Left lung (tissue), 4 donors: ENCODE measurements at regions not wholly inside any gene's neighbourhood (a gene's known extent, or its start where the extent isn't known, plus 50 kb on each side); places are given as distances from the start of the nearest gene placed in this dataset.

Experiments
- ATAC-seq: fragments of 200-7000 bp; cut with Tn5 transposase; one replicate; pipeline ENCODE4 v1.9.1; 2020; ENCODE audit warnings: moderate library complexity
- DNase-seq, 4 donors: peaks; one replicate each; pipeline ENCODE4 v3.0.0-alpha.2; 2013 to 2020
- H3K27ac ChIP-seq, 2 donors: fragments of 200-600 bp; sonication (generic) in 1 of 2; one replicate each; pipeline versions ENCODE4 v1.5.0 to v1.8.0; 2020 to 2021
- H3K27me3 ChIP-seq, 2 donors: fragments of 200-600 bp; sonication (generic) in 1 of 2; one replicate each; pipeline versions ENCODE4 v1.5.0 to v1.8.0; 2020 to 2021
- H3K36me3 ChIP-seq, 2 donors: fragments of 200-600 bp; sonication (generic) in 1 of 2; one replicate each; pipeline versions ENCODE4 v1.5.0 to v1.8.0; 2020 to 2021
- H3K4me1 ChIP-seq, 2 donors: fragments of 200-600 bp; one replicate each; pipeline ENCODE4 v1.8.0; 2021
- H3K4me3 ChIP-seq, 2 donors: fragments of 200-600 bp; sonication (generic) in 1 of 2; one replicate each; pipeline versions ENCODE4 v1.5.0 to v1.8.0; 2020 to 2021; ENCODE audit warnings: mild to moderate bottlenecking in 1 of 2
- H3K9me3 ChIP-seq, 2 donors: fragments of 200-600 bp; sonication (generic) in 1 of 2; one replicate each; pipeline versions ENCODE4 v1.5.0 to v1.8.0; 2020 to 2021
- CTCF ChIP-seq, 2 donors: fragments of 200-600 bp; sonication (generic) in 1 of 2; IDR thresholded peaks; one replicate each; pipeline versions ENCODE4 v1.5.0 to v1.8.0; 2021; ENCODE audit warnings: antibody characterized with exemption in 2 of 2
- intact Hi-C, 2 donors: fragments of 100-400 bp; cut with DNase I; formaldehyde crosslinking; loops; one replicate each; pipeline versions ENCODE4 v1.11.2 to v1.14.2; 2022
- donor health status: DM: no; HTN: yes; CAD: no.
- donor health status: DM: no; HTN: no; CAD: no.

- no peaks in the 10 kb centered on the region for H3K4me1 ChIP-seq
- H3K4me3 ChIP-seq, result no peak overlapping the region
- H3K27me3 ChIP-seq, result no peaks in the 10 kb centered on the region
- no peaks in the 10 kb centered on the region for H3K36me3 ChIP-seq
- H3K9me3 ChIP-seq, result no peaks in the 10 kb centered on the region
- DNase-seq (no peak), ATAC-seq (no peak)
- no peak for TF ChIP-seq CTCF (IDR thresholded peaks at IDR 0.05)
- intact Hi-C loops, result no loop called here
- no peak overlapping the region for H3K27ac ChIP-seq
These were observed 202.5 kb downstream of the VRK1 start for GRCh38 chr14:96999654-97000155.

- no peak for TF ChIP-seq CTCF (IDR thresholded peaks at IDR 0.05)
These were observed 205.3 kb downstream of the VRK1 start for GRCh38 chr14:97002454-97002853.

GRCh38 chr14:97005934-97006333, 208.8 kb downstream of the VRK1 start:
- Histone ChIP-seq H3K4me3 (no peak overlapping the region), H3K27me3 (peaks cover 0 to 12% of the 10 kb centered on the region in 2 donors), H3K36me3 (no peaks in the 10 kb centered on the region), H3K4me1 (no peaks in the 10 kb centered on the region), H3K9me3 (no peaks in the 10 kb centered on the region), H3K27ac (no peak overlapping the region)
- ATAC-seq (no peak), DNase-seq (no peak)
- intact Hi-C loops, result no loop called here
- no peak for TF ChIP-seq CTCF (IDR thresholded peaks at IDR 0.05)

More at GRCh38 chr14:97002454-97002853, 205.3 kb downstream of the VRK1 start:
- no peak for ATAC-seq
- no peaks in the 10 kb centered on the region for H3K36me3 ChIP-seq
- no peaks in the 10 kb centered on the region for H3K9me3 ChIP-seq
- H3K27ac ChIP-seq, result no peak overlapping the region
- no peaks in the 10 kb centered on the region for H3K27me3 ChIP-seq
- H3K4me3 ChIP-seq, result no peak overlapping the region
- intact Hi-C loops, result no loop called here
- no peak for DNase-seq
- H3K4me1 ChIP-seq, result no peaks in the 10 kb centered on the region

- no peak overlapping the region for H3K4me3 ChIP-seq
- ATAC-seq (no peak), DNase-seq (no peak)
- no peaks in the 10 kb centered on the region for H3K36me3 ChIP-seq
- no peaks in the 10 kb centered on the region for H3K4me1 ChIP-seq
- no peaks in the 10 kb centered on the region for H3K9me3 ChIP-seq
- TF ChIP-seq CTCF (IDR thresholded peaks at IDR 0.05), result no peak
- H3K27ac ChIP-seq, result no peak overlapping the region
- intact Hi-C loops, result no loop called here
- H3K27me3 ChIP-seq, result peaks cover 0 to 16% of the 10 kb centered on the region in 2 donors
These were observed 213.4 kb downstream of the VRK1 start for GRCh38 chr14:97010491-97011160.

- Histone ChIP-seq H3K9me3 (peaks cover 0 to 1% of the 10 kb centered on the region in 2 donors), H3K27me3 (peaks cover 0 to 16% of the 10 kb centered on the region in 2 donors), H3K36me3 (no peaks in the 10 kb centered on the region), H3K27ac (no peak overlapping the region), H3K4me1 (no peaks in the 10 kb centered on the region), H3K4me3 (no peak overlapping the region)
- TF ChIP-seq CTCF (IDR thresholded peaks at IDR 0.05), result no peak
- no peak for DNase-seq
- intact Hi-C loops, result no loop called here
- no peak for ATAC-seq
These were observed 216.7 kb downstream of the VRK1 start for GRCh38 chr14:97013878-97014277.
